ENCODE measurements at regions not wholly inside any gene's neighbourhood (a gene's known extent, or its start where the extent isn't known, plus 50 kb on each side); places are given as distances from the start of the nearest gene placed in this dataset.

GRCh38 chr21:22416555-22416954 lies 1418.3 kb downstream of the NCAM2 start (continued):
- TF ChIP-seq BCL11A (IDR thresholded peaks at IDR 0.05; ENCODE audit: low read depth in 2 of 2, low read length in 2 of 2) (no peak), POU5F1 (IDR thresholded peaks at IDR 0.05; ENCODE audit: low read depth, low read length) (no peak), CEBPB (IDR thresholded peaks at IDR 0.05; ENCODE audit: low read depth, low read length) (no peak), BACH1 (IDR thresholded peaks at IDR 0.05; ENCODE audit: low read length) (no peak), KDM4A (IDR thresholded peaks at IDR 0.05; ENCODE audit: low read depth, low read length, severe bottlenecking) (no peak), GABPA (IDR thresholded peaks at IDR 0.05; ENCODE audit: borderline replicate concordance, insufficient read depth, low read length) (no peak), CHD2 (IDR thresholded peaks at IDR 0.05; ENCODE audit: low read length) (no peak), JUN (IDR thresholded peaks at IDR 0.05; ENCODE audit: low read depth, low read length) (no peak), SIX5 (IDR thresholded peaks at IDR 0.05; ENCODE audit: low read depth, low read length) (no peak), NANOG (IDR thresholded peaks at IDR 0.05; ENCODE audit: insufficient read depth, low read depth, low read length, poor library complexity, severe bottlenecking) (no peak), CBX5 (IDR thresholded peaks at IDR 0.05; ENCODE audit: low read depth, low read length) (no peak)

All from H1 (cell line).